HG02852 (cell line): ENCODE measurements at regions not wholly inside any gene's neighbourhood (a gene's known extent, or its start where the extent isn't known, plus 50 kb on each side); places are given as distances from the start of the nearest gene placed in this dataset.
"Not testable (repeated sequence)": the region's sequence is repeated elsewhere in the genome, so short reads cannot be mapped to it uniquely, and the experiment has no call there.

Experiments
- ATAC-seq: cut with Tn5 transposase; IDR thresholded peaks from one replicate; pipeline ENCODE4 v1.9.1; 2021; ENCODE audit warnings: mild to moderate bottlenecking, moderate library complexity; ENCODE audit not compliant: unreplicated experiment

DNA sequence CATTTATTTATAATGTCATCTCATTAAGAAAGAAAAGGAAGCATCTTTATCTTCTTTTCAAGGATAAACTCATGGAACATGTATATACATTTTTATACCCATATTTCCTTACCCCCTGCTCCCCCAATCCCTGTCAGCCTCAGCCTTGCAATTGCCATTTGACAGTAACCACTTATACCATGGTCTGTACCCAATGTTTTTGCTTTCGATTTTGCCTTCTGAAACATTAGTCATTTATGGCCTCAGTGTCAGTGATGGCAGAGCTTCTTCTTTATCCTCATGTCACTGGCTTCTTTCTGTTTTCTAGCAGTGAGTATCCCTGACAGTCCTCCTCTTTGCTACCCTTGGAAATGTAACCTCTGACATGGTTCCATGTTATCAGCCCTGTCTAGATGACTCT lies 228.4 kb downstream of the SPRY1 start:
- ATAC-seq, result no peak

DNA sequence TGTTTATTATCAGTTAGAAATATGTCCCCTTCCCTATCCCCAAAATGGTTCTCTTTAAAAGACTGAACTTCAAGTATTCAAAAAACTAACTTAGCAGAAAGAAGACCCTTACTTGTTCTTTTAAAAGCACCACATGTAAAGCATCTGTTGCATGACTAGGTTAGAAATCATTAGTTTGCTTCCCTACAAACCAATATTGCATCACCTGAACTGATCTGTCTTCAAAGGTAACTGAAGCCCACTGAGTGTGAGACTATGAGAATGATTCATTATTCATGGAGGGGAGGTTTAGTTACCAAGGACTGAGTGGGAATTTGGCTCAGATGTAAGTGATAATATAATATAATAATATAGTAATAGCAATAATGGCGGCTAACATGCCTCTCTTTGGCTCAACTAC lies 231.7 kb downstream of the SPRY1 start:
- no peak for ATAC-seq

DNA sequence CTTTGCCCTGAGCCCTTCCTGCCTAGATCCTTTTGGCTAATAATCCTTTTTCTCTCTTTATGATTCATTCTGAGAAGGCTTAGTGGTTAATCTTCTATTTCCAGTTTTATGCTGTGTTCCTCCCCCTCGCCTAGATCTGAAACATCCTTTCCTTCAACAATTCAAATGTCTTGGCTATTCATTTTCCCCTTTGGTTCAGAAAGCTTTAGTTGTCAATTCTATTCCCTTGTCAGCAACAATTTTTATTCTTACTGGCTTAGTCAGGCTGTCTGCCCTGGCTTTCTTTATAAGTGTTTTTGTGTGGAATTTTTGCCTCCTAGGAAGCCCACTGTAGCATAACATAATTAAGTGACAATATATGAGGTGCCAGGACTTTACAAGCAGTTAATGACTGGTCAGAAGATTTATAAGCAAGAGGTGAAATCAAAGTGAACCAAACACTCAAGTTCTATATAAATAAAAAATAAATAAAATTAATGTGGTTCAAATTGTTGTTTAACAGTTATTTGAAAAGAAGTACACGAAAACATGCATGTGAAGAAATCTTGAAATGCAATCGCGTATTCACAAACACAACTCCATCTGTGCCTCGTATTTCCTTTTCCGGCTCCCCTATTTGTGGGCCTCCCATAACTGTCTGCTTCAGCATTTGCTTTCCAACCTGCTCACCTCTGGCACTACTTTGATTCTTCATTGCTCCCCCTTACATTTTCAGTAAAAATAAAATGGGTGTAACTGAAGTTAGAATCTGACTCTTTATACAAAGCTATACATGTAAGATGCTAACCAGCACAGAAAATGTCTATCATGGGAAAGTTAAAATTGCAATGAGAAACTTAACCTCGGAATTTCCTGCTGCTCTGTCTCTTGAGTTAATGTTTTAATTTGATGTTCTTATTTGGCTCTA lies 235.4 kb downstream of the SPRY1 start:
- ATAC-seq, result no peak

DNA sequence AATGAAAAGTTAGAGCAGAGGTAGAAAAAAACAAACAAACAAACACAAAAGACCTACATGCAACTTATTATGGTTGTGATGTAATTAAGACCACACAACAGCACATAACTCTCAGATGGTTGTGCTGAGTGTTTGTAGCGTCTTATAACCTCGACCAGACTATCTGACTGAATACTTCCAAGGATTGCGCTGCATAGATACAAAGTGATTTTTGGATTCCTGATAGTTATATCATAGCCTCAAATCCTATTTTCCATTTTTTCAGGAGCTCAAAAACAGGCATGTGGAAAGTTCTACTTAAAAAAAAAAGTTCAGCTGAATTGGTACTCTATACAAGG lies 236.1 kb downstream of the SPRY1 start:
- ATAC-seq, result no peak

DNA sequence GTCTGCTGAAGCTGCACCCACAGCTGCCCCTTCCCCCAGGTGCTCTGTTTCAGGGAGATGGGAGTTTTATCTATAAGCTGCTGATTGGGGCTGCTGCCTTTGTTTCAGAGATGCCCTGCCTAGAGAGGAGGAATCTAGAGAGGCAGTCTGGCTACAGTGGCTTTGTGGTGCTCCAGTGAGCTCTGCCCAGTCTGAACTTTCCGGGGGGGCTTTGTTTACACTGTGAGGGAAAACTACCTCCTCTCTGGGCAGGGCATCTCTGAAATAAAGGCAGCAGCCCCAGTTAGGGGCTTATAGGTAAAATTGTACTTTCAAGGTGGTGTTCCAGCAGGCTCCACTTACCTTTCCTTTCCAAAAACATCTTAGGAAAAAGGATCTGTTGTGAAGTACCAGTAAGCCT lies 242.2 kb downstream of the SPRY1 start:
- ATAC-seq, result no peak

DNA sequence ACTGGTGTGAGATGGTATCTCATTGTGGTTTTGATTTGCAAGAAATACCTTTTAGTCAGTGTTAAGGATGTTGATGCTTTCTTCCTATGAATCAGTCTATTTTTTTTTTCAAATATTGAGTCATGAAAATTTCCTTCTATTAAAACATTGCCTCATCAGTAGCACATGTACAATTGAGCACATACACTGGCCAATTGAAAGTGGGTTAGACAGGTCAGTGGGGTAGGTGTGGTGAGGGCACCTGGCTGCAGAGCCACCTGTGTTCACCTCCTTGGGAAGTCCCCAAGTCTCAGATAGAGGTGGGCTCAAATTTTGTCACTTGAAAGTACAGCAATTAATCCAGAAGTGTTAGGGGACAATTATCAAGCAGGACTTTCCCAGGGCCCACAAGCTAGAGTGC lies 243.7 kb downstream of the SPRY1 start:
- no peak for ATAC-seq

DNA sequence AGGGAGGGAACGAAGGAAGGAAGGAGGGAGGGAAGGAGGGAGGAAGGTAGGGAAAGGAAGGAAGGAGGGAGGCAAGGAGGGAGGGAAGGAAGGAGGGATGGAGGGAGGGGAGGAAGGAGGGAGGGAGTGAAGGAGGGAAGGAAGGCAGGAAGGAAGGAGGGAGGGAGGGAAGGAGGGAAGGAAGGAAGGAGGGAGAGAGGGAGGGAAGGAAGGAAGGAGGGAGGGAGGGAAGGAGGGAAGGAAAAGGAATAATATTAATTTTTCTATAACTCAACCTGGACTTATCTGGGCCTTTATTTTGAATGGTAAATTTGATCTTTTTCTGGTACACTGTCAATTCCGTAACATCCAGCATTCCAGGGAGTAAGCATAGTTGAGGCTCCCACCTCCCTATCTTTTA lies 244.2 kb downstream of the SPRY1 start:
- ATAC-seq, result no peak

DNA sequence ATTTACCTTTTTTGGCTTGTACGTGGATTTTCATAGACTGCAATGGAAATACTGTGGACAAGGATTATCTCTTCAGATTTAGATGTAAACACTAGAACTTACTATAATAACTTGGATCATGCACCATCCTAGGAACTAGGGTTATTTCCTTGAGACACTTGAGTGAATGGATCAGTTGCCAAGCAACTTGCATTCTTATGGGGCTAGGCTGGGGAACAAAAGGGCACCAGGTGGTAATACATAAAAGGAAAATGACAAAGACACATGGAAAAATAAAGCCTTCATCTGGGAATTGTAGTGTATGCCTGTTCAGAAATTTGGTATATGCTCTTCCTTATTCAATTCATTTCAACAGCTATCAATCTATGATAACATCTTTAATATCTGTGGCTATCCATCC lies 247.1 kb downstream of the SPRY1 start:
- no peak for ATAC-seq

DNA sequence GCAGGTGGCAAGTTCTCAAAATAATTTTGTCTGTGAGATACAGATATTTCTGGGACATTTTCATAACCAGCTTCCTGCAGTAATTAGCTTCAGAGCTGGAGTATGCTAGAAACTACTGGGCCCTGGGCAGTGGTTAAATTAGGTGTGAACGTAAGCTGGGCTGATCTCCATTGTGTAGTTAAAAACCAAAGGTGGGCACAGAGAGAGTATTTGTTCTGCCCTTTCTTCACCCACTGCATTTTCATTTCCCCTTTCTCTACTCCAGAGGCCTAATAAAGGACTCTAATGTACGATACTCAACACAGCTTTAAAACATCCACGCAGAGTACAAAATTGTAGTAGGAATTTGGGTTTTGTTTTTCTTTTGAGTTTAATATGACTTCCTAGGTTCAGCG lies 252.7 kb downstream of the SPRY1 start:
- peak; percentile 78 for ATAC-seq

DNA sequence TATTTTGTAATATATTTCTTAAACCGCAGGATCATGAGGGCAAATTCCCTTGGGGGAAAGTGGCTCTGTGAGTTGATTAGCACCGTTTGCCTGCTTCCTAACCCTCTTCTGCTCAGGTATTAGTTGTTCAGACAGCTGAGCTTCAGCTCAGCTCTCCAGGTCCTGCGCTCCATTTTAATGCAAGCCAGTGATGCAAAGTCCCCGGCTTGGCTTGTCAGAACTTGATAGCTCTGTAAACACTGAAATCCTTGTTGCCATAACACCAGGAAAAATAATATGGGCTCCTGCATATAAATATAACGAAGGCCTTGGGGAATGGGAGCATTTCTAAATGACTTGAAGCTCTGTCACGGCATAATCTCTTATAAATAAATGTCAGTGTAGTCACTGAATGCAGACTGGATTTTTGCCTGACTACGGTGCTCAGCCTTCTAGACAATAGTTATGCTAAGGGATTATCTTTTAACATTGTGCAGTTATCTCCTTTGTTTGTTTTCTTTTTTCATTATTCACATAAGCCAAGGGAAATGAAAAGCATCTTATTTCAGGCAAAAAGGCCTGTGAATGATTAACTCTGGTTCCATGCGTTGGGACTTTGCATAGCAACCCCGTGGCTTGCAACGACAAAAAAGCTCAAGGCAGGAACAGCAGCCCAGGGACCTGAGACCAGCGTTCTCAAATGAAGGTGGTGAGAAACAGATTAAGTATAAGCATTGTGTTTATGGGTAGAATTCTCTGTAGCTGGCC lies 253.2 kb downstream of the SPRY1 start:
- peak; percentile 18 for ATAC-seq

DNA sequence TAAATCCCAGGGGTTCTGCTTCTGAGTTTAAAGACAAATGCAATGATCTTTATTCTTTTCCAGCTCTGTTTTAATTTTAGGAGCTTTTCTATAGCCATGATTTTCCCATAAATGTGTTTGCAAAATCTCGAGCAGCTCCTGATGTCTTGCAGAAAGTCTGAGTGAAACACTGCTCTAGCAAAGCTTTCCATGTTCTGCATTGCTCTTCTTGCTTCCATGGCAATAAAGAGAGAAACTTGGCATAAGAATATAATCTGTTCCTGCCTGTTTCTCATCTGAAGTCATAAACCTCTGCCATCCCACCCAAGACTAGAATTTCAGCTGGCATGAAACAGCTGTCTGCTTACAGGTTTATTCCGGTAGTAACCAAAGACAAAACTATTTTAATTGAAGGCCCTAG lies 254.5 kb downstream of the SPRY1 start:
- ATAC-seq, result no peak

DNA sequence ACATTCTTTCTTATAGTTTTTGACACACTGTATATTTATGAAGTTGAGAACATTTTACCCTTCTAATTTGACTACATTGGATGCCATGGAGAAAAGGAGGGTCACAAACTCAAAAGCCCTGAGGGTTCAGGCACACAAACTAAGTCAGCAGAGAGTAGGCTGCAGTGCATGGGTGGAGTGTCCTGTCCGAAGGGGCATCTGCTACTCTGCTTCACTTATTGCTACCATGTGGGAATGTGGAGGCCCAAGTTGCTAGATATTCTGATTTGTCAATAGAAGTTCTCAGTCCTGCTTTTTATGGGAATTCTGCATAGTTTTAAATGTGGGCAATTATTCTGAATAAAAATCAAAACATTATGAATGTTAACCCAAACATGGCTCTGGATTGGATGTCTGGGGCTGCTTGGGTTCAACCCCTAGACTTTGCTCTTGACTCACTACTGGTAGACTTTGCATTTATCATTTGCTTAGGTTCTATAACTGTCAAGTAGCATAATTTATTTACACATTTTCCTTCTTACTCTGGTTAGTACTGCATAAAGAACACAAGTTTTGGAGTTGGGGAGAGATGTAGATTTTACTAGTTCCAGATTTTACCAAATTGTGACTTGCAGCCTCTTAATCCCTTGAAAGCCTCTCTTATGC lies 255.1 kb downstream of the SPRY1 start:
- no peak for ATAC-seq

DNA sequence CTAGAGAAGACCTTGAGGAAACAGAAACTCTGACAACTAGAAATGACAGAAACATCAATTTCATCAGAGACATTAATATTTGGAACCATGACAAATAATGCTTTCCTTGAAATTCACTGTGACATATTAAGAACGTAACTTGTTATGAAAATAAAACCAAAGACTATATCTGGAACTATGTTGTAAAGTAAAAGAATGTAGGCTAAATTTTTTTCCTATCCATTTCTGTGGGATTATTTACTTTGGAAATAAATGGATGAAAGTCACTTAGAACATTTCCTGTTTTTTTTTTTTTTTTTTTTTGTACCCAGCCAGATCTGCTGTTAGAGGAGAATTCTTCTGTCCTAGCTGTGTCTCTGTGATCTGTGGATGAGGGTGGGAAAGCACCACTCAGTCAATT lies 255.9 kb downstream of the SPRY1 start:
- no peak for ATAC-seq

DNA sequence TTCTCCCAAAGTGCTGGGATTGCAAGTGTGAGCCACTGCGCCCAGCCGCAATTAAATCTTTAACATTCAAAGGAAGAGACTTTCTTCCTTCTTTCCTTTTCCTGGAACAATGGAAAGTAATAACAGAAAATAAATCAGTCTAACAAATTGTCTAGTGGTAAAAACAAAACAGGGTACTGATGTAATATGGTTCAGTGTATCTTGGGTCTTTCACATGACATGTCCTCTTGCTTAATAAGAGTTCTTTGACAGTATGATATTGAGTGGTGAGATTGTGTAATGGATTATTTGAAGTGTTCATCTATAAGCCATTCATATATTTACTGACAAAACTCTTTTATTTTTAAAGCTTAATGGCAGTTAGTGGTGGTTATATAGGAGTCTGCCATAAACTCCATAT lies 256.6 kb downstream of the SPRY1 start:
- no peak for ATAC-seq

DNA sequence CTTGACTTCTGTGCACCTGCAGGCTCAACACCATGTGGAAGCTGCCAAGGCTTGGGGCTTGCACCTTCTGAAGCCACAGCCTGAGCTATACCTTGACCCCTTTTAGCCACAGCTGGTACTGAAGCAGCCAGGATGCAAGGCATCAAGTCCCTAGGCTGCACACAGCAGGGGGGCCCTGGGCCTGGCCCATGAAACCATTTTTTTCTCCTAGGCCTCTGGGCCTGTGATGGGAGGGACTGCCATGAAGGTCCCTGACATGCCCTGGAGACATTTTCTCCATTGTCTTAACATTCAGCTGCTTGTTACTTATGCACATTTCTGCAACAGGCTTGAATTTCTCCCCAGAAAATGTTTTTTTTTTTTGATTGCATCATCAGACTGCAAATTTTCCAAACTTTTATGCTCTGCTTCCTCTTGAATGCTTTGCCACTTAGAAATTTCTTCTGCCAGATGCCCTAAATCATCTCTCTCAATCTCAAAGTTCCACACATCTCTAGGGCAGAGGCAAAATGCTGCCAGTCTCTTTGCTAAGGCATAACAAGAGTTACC lies 260.2 kb downstream of the SPRY1 start:
- ATAC-seq, result not testable (repeated sequence)

DNA sequence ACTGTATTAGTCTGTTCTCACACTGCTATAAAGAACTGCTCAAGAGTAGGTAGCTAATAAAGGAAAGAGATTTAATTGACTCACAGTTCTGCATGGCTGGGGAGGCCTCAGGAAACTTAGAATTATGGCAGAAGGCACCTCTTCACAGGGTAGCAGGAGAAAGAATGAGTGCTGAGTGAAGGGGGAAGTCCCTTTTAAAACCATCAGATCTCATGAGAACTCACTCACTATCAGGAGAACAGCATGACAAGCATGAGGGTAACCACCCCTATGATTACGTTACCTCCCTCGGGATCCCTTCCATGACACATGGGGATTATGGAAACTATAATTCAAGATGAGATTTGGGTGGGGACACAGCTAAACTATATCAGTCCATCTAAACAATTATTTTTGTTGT lies 261.0 kb downstream of the SPRY1 start:
- ATAC-seq, result not testable (repeated sequence)

DNA sequence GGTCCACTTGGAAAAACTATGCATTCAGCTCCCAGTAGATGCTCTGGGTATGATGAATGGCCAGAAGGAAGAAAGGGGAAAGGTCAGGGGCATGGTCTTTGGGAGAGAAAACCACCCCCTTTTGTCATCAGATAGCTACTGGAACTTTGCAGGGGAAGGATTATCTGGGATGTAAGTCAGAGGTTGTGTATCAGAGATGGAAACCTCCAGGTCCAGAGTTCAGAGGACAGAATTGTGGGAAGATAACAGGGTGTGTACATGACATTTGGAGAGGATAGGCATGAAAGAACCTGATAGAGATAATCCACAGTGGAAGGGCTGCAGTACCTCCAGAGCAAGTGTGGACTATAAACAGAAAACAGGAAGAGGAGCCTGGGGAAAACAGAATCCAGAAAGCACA lies 262.7 kb downstream of the SPRY1 start:
- no peak for ATAC-seq

DNA sequence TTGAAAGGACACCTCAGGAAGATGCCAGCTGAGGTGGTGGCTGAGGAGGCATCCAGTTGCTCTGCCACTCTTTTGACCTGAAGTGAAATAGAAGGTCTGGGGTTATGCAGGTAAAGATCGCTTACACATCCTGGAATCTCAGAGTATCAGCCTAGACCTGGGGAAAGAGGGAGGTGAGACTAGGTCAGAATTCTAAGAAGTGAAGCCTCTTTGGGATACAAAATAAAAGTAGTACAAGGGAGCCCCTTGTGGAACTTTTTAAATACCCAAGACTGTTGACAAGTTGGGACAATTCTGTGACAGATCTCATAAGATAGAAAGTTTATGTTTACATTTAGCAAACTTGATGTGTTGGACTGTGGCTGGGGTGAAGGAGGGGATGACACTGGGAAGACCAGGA lies 263.1 kb downstream of the SPRY1 start:
- ATAC-seq, result no peak

DNA sequence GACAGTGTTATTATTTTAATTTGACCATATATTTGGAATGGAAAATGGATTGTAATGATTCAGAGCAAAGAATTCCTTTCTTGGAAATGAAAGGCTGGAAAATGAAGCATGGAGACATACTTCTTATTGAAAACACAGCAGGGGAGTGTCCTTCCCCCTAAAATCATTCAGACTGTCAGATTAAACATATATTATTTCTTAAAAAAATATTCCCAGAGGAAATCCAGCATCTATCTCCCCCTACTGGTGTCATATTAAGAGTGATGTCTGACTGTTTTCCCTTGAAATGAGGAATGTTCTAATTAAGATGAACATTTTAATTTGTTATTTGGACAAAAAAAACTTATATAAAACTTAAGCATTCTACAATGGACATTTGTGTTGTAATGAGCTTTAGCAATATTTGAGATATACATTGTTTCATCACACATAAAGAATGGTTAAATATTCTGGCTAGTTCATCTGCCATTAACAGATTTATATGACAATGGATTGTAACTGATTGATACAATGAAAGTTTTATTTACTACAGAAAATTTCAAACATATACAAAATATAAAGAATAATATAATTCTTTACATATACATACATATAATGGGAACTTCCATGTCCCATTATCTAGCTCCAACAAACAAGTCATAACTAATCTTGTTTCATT lies 264.6 kb downstream of the SPRY1 start:
- ATAC-seq, result no peak

DNA sequence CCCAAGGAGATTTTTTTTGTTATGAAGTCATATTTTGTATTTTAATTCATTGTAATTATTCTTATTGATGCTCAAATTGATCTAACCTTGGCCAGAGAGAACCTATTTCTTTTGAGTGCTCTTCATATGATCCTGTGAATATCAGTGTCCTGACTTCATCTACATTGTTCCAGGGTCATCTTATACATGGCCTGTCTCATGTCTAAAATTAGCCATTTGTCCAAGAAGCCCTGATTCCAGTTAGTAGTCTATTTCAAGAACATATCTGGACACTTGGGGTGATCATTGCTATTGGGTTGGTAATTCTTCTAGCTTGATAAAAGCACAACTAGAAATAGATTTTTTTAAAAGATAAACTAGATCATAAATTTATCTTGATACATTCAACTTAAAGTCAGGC lies 266.2 kb downstream of the SPRY1 start:
- no peak for ATAC-seq

DNA sequence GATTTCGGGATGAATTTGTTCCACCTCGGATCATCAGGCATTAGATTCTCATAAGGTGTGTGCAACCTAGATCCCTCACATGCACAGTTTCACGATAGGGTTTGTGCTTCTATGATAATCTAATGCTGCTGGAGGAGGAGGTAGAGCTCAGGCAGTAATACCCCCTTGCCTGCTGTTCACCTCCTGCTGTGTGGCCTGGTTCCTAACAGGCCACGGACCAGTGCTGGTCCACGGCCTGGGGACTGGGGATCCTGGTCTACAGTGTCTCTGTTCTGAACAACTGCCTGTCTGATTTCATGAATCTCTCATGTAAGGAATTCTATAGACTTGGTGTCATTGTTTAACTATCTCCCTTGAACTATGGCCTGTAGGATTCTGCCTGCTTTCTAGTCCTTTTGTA lies 269.9 kb downstream of the SPRY1 start:
- ATAC-seq, result no peak
